Neural progenitor cell (in vitro differentiated cells): ENCODE measurements at regions not wholly inside any gene's neighbourhood (a gene's known extent, or its start where the extent isn't known, plus 50 kb on each side); places are given as distances from the start of the nearest gene placed in this dataset.

Experiments
- EZH2 ChIP-seq: fragments of 200-600 bp; sonication (generic); IDR thresholded peaks from 2 replicates; pipeline ENCODE4 v1.6.1; 2017; ENCODE audit warnings: antibody characterized with exemption, mild to moderate bottlenecking, moderate library complexity
- TF ChIP-seq, protein P1 (sequence below): fragments of 200-600 bp; sonication (generic); IDR thresholded peaks from 2 replicates; pipeline ENCODE4 v1.5.1; 2017; ENCODE audit warnings: antibody characterized with exemption, mild to moderate bottlenecking

DNA sequence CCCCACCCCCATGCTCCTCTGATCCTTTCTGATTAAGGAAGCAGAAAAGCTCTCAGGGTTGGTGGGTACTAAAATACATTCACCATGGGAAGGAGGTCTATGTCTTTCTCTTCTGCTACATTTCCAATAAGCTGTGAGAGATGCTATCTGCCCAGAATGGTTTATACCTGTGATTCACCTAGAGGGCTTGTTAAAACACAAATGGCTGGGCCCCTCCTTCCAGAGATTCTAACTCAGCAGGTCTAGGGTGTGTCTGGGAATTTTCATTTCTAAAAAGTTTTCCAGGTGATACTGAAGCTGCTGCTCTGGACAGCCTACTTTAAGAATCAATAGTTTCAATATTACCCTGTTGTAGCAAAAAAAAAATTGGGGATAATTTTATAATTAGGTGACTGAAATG is 772.2 kb upstream of the ZEB2 start:
- TF ChIP-seq, protein P1, sequence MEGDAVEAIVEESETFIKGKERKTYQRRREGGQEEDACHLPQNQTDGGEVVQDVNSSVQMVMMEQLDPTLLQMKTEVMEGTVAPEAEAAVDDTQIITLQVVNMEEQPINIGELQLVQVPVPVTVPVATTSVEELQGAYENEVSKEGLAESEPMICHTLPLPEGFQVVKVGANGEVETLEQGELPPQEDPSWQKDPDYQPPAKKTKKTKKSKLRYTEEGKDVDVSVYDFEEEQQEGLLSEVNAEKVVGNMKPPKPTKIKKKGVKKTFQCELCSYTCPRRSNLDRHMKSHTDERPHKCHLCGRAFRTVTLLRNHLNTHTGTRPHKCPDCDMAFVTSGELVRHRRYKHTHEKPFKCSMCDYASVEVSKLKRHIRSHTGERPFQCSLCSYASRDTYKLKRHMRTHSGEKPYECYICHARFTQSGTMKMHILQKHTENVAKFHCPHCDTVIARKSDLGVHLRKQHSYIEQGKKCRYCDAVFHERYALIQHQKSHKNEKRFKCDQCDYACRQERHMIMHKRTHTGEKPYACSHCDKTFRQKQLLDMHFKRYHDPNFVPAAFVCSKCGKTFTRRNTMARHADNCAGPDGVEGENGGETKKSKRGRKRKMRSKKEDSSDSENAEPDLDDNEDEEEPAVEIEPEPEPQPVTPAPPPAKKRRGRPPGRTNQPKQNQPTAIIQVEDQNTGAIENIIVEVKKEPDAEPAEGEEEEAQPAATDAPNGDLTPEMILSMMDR = no peak
- TF ChIP-seq EZH2 = no peak
